NCI-H1417 (cell line): ENCODE measurements at regions not wholly inside any gene's neighbourhood (a gene's known extent, or its start where the extent isn't known, plus 50 kb on each side); places are given as distances from the start of the nearest gene placed in this dataset.
"Not testable (repeated sequence)": the region's sequence is repeated elsewhere in the genome, so short reads cannot be mapped to it uniquely, and the experiment has no call there.

ENCODE experiments used
- DNase-seq, 3 experiments: peaks; one replicate each; lab custom pipeline; 2025; lab: John Stamatoyannopoulos, UW

DNA sequence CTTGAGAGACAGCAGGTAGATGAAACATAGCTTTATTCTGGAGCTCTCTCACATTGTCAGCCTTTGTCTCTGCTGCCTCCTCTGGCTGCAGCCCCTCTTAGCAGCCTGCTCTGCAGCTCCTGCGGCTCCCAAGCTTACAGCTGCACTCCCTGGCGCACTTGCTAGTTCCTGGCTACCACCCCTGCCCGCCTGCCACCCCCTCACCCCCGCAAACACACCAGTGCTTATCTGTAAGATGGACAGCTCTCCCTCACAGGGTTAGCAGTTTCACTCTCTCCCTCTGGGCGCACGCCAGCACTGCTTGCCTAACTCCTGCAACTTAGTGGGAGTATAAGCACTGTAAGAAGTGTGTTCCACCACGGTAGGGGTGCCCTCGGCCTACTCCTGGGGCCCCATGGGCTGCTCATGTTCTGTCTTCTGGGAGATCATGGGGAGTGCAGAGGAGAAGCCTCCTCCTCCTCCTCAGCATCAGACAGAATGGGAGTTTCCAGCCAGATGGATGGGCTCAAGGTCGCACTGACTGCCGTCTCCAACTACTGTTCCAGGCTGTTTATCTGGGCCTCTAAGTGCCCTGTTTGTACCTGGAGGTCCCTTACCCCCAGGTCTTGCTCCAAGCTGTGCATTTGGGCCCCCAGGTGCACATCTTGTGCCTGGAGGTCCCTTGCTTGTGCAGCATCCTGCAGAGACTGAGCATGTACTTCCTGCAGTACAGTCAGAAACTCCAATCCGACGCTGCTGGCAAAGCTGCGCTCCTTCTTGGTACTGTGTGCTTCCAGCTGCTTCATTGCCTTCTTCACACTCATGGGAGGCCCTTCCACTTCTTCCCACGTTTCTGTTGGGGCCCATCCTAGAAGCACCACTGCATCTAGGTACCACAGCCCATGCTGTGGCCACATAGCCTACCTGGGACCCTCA lies 1388.1 kb downstream of the AMY1C start:
- DNase-seq, result no peak

DNA sequence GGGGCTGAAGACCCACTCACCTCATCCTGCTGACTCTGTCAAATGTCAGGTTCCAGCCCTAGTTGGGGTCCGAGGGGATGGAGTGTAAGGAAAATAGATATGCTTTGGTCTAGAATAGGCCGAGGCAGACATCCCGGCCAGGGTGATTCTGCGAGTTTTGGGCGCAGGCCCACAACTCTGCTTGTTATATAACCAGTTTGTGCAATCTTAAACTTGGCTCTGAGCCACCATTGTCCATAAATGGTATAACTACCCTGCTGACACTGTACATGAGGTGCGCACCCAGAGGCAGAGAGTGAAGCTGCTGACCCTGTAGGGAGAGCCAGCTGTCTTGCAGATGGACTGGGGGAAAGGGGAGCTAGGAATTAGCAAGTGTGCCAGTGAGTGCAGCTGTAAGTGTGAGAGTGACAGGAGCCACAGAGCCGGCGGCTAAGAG lies 1388.8 kb downstream of the AMY1C start:
- peak in 1 of 3 experiments; percentile 7 for DNase-seq

DNA sequence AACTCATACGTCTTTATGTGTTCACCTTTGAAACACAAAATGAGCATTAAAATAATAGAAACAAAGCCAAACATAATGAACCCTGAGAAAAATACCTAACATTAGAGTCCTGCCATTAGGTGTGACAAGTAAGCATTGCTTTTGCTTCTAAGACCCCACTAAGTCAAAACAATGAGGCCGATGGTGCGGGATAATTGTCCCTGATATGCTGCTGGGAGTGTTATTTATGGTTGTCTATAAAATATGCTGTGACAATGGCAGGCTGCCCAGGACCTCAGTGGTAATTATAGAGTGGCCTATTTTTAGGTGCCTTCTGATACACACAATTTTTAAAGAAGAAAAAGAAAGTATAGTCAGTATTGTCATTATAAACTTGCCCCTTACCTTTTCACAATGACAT lies 1423.1 kb downstream of the AMY1C start:
- DNase-seq, result peak in 2 of 3 experiments; percentile 86 to 97

DNA sequence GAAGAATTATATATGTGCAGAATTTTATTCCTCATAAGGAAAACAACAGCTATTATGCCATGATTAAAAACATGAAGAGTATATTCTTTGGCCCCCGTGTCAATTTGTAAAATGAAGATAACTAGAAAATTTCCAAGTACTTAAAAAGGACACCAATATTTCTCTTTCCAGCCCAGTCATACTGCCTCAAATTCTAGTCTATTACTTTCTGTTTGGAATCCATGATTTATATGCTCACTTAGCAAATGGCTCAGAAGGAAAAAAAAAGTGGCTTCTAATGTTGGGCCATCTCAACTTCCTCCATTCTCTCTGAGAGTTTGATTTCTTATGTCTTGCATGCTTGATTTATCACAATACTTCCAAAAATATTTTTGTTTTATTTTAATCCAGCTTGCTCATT lies 1431.1 kb downstream of the AMY1C start:
- no peak for DNase-seq

DNA sequence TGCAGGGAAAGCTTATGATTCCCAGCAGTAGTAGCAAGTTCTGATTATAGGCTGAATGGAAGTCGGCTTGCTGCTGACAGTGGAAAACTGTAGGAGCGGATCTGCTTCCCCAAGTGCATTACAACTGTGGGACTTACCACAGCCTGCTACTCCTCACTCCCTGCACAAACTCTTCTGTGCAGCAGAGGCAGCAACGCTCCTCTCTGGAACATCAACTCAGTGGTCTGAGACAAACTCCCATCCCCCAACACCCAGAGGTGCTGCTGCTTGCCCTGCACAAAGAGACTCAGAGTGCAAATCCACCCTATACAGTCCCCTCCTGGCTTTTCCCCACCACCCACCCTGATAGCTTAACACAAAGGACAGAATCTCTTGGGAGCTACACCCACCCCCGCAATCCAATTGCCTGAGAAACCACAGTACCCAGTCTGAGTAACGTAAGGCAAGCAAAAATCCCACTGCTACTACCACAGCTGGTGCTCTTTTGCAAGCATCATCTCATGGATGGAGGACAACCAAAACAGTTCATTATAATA lies 1455.2 kb downstream of the AMY1C start:
- DNase-seq, result no peak

DNA sequence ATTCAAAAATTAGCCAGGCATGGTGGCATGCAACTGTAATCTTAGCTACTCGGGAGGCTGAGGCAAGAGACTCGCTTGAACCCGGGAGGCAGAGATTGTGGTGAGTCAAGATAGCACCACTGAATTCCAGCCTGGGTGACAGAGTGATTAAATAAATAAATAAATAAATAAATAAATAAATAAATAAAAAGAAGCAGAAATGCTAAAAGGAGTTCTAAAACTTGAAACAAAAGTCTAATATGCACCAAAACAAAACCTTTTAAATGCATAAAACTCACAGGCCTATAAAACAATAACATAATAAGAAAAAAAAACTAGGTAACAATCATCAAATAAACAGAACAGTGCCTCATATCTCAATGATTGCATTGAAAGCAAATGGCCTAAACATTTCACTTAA lies 1458.9 kb downstream of the AMY1C start:
- no peak for DNase-seq

DNA sequence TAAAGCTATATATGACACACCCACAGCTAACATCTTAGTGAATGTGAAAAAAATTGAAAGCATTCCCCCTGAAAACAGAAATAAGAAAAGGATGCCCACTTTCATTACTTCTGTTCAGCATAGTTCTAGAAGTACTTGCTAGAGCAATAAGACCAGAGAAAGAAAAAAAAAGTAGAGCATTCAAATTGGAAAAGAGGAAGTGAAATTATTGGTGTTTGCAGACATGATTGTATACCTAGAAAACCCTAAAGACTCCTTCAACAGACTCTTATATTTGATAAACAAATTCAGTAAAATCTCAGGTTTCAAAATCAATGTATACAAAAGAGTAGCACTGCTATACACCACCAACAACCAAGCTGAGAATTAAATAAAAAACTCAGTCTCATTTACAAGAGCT lies 1461.0 kb downstream of the AMY1C start:
- DNase-seq, result no peak

DNA sequence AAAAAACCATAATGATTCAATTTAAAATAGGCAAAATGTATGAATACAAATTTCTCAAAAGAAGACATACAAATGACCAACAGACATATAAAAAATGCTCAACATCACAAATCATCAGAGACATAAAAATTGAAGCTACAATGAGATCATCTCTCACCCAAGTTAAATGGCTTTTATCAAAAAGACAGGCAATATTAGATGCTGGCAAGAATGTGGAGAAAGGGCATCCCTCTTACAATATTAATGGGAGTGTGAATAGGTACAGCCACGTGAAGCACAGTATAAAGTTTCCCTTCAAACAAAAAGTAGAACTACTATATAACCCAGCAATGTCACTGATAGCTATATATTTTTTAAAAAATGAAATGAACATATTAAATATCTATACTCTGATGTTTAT lies 1481.7 kb downstream of the AMY1C start:
- no peak for DNase-seq

DNA sequence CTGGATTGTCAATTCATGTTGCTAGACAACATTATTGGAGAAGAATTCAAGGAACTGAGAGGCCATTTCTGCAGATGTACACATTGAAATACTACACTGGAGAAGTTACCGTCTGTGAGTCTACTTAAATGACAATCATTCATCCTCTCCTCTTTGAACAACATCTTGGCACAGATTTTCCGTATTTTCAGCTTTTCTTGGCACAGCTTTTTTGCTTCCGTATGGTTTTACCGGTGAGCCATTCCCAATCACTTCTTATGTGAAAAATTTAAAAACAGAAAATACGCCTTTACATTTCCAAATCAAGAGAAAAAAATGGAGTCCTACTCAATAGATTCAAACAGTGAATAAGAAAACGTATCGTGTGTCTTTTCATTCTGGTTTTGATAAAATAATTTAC lies 1493.7 kb downstream of the AMY1C start:
- DNase-seq, result peak in 2 of 3 experiments; percentile 48 to 70

DNA sequence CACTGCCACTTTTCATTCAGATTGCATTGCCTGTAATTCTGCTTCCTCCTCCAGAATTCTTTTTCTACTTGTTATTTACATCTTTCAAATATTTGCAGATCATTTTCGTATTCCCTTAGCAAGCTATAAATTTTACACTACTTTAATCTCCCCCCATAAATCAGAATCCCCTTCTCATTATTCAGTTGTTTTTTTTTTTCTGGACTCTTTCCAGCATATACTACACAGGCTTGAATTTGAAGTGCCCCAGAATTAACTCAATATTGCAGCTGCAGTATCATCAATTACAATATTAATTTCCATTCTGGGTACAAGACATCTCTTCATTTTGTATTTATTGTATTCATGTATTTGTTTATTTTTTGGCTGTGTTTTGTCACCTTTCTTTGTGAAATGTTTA lies 1494.3 kb downstream of the AMY1C start:
- peak in 2 of 3 experiments; percentile 49 to 88 for DNase-seq

DNA sequence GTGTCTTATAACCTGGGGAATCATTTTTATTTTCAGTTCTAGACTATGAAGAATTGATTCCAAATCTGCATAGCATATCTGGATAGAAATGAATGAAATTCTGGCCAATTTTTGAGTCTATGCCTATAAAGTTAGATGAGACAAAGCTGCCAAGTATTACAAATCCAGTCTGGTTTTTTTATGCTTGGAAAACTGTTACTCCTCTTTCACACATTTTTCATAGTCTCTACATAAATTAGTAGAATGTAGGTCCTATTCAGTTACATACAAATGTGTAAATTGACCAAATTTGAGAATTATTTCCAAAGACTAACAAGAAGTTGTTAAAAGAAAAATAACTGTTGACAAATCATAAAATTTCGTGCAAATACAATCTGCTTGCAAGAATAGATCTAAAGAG lies 1505.2 kb downstream of the AMY1C start:
- no peak for DNase-seq

DNA sequence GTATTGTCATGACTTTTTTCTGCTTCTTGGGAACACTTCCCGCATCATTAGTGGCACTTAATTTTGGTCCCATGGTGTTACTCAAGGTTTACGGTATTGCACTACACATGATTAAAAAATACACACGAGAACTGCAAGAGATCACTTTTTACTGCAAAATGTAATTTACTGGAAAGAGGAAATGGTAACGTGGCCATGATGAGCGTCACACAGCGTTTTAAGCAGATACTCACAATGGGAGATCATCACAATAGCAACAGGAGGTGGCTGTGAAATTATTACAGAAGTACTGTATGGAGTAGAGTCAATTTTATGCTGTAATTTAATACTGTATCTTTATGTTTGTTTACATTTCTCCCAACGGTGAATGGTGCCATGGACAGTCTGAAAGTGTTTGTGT lies 1510.3 kb downstream of the AMY1C start:
- peak in 2 of 3 experiments; percentile 58 to 89 for DNase-seq

DNA sequence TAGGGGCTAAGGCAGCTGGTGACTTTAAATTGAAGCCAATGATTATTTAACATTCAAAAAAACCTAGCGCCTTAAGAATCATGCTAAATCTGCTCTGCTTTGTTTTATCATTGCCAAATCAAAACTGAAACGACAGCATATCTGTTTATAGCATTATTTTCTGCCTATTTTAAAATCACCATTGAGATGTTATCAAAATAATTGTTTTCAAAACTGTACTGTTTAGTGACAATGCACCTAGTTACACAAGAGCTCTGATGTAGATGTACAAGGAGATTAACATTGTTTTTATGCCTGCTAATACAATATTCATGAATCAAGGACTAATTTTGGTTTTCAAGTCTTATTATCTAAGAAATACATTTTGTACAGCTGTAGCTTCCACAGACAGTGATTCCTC lies 1521.3 kb downstream of the AMY1C start:
- no peak for DNase-seq

DNA sequence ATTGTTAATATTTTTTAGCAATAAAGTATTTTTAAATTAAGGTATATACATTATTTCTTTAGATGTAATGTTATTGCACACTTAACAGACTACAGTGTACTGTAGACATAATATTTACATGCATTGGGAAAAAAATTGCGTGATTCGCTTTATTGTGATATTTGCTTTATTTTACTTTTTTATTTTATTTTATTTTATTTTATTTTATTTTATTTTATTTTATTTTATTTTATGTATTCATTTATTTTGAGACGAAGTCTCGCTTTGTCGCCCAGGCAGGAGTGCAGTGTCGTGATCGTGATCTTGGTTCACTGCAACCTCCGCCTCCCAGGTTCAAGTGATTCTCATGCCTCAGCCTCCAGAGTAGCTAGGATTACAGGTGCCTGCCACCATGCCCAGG lies 1522.7 kb downstream of the AMY1C start:
- not testable (repeated sequence) for DNase-seq

DNA sequence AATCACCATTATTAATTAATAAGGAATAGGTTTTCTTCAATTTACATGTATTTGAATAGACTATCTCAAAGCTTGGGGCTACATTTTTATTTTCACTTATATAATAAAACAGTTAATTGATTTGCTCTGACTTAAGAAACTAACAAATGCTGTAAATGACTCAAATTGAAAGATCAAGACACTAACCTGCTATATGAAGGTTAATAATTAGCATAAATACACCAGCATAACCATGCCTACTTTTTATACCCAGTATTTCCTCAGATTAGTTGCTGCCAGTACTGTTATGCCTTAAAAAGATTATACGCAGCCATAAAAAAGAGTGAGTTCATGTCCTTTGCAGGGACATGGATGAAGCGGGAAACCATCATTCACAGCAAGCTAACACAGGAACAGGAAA lies 1545.1 kb downstream of the AMY1C start:
- no peak for DNase-seq

DNA sequence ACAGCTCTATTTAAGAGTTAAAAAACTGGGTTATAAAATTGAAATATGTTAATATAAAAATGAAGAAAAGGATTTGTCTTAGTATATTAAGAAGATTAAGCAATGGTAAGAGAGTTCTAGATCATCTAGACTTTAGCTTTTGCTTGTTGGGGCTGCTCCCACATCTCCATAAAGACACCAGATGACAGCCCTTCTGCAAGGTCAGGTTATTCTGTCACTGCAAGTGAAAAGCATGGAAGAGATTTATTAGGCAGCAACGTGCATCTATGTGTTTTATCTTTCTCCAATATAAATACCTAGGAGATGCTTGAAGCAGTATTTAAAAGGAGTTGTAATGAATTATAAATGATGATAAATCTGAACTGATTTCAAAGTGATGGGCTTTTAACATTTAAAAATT lies 1560.4 kb downstream of the AMY1C start:
- peak in 1 of 3 experiments; percentile 4 for DNase-seq

DNA sequence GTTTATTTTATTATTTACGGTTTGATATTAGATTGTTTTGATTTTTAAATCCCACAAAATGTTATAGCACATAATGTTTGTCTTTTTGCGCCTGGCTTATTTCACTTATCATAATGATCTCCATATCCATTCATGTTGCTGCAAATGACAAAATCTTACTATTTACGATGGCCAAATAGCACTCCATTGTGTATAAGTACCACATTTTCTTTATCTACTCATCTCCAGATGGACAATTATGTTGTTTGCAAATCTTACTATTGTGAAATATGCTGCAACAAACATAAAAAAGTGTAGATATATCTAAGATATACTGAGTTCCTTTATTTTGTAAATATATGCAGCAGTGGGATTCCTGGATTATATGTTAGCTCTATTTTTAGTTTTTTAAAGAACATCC lies 1568.3 kb downstream of the AMY1C start:
- peak in 1 of 3 experiments; percentile 26 for DNase-seq

DNA sequence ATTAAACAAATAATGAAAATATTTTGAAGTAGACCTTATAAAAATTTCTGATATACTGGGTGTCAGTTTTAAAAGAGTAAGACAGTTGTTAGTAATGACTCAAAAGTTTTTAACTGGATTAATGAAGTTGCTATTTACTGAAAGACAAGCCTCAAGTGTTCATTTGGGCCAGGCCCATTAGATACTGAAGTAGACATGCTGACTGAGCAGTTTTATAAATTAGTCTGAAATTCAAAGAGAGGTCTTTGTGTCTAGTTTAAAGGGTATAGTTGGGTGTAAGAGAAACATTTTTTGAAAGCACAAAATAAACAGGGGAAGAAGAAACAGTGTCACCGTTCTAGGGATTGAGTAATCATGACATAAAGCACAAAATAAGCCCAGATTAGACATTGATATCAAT lies 1577.2 kb downstream of the AMY1C start:
- DNase-seq, result no peak

DNA sequence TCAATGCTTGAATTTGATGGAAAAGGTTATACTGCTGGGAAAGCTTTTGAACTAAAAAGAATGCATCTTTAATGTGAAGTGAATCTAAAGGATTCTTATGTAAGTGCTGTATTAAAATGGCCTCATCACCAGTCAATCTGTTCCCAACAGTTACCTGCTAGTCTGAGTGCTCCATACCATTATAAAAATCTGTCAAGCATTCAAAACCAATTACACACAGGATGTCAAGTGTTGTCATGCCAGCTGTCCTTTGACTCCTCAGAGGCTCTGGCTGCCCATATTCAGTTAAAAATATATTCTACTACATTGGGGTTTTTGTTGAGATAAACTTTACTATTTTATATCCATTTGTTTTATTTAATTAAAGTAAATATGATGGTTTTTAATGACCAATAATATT lies 1587.7 kb downstream of the AMY1C start:
- DNase-seq, result peak in 2 of 3 experiments; percentile 18 to 64

DNA sequence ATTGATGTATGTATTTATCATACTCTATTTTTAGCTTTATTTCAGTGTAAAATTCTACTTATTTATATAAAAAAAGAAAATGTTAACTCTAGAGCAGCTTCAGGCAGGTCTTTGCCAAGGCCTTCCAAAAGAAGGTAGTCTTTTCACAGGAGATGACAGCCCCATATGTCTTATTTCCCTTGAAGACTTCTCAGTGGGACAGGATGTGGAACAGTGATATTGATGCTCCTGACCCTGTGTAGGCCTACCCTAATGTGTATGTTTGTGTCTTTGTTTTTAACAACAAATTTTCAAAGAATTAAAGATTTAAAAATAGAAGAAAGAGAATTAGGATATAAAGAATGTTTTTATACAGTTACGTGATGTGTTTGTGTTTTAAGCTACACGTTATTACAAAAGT lies 1593.6 kb downstream of the AMY1C start:
- DNase-seq, result no peak

DNA sequence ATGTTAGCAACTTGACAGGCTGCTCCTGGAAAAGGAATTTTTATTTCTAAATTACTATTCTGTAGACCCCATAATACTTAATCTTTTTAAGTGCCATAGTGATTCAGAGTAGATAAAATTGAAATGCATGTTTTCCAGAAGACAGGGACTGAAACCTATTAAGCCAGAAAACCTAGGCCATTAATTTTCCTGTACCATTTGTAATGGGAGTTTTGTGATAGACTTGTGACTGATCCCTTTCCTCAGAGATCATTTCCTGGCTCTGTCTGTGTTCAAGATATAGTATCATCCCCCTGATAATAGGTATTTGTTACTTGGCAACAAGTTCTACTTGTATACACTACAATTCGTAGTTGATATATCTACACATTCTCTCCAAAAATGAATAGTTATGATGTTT lies 1609.8 kb downstream of the AMY1C start:
- DNase-seq, result no peak

DNA sequence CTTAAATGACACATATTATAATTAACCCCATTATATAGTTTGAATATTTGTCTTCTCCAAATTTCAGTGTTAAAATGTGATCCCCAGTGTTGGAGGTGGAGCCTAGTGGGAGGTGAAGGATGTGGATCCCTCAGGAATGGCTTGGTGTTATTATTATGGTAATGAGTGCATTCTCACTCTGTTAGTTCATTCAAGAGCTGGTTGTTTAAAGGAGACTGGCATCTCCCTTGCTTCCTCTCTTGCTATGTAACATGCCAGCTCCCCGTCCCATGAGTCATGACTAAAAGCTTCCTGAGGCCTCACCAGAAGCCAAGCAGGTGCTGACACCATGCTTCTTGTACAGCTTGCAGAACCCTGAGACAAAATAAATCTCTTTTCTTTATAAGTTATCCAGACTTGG lies 1612.7 kb downstream of the AMY1C start:
- no peak for DNase-seq

DNA sequence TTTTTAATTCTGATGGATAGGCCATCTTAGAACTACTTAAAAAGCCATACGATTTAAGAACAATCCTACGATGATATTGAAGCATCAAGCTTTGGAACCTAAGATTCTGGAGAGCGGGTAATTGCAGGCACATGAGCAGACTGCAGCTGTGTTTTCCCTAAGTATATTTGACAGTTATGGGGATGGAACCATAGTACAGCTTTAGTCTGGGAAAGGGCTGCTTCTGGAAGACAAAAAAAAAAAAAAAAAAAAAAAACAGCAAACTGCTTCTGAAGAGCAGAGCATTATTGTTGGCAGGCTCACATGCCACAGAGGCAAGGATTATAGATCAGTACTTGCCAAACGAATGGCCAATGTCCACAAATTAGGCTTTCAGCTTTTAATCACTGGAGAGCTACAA lies 1618.7 kb downstream of the AMY1C start:
- peak in 2 of 3 experiments; percentile 53 to 89 for DNase-seq

DNA sequence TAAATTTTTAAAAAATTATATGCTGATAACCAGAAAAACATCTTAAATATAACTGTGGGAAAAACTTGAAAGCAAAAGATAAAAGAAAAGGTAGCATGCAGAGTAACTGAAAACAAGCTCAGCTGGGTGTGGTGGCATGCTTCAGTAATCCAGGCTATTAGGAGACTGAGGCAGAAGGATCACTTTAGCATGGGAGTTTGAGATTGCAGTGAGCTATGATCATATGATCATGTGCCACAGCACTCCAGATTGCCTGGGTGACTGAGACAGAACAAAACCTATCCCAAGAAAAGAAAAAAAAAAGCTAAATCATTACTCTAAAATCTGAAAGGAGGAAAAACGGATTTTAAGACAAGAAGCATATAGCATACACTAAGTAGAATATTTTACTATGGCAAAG lies 1624.0 kb downstream of the AMY1C start:
- peak in 1 of 3 experiments; percentile 21 for DNase-seq
